ENCODE measurements at regions not wholly inside any gene's neighbourhood (a gene's known extent, or its start where the extent isn't known, plus 50 kb on each side); places are given as distances from the start of the nearest gene placed in this dataset.

- DNase-seq (ENCODE audit: low read depth in 1 of 2, low spot score in 1 of 2): peak in 1 of 2 donors; percentile 38
- Histone ChIP-seq H3K9me3 (ENCODE audit: low read depth) (no peaks in the 10 kb centered on the region), H3K27ac (no peak overlapping the region), H3K4me3 (no peak overlapping the region), H3K4me1 (ENCODE audit: low read depth) (peaks cover 14% of the 10 kb centered on the region), H3K27me3 (peaks cover 44% of the 10 kb centered on the region), H3K36me3 (no peaks in the 10 kb centered on the region)
- no peak for TF ChIP-seq CTCF (IDR thresholded peaks at IDR 0.05; ENCODE audit: low read depth, low read length)
Observed at GRCh38 chr5:51618234-51618633, 235.0 kb downstream of the ISL1 start.

DNA sequence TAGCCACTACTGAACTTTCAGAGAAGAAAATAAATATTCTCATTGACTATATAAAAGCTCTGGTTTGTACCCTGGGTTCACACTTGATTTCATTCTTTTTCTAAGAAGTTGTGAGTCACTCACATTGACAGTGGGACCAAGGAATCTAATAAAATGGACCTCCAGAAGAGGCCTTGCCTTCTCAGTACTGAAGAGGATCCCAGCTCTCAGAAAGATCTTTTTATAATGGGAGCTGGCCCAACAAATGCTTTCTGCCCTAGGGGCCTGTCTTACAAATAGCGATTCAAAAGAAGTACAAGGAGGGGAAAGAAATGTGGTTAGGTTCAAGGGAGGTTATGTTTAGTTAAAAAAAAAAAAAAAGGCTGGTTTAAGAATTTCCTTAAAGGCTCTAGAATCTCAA lies 237.9 kb downstream of the ISL1 start:
- TF ChIP-seq CTCF (IDR thresholded peaks at IDR 0.05; ENCODE audit: low read depth, low read length): no peak
- Histone ChIP-seq H3K27ac (no peak overlapping the region), H3K9me3 (ENCODE audit: low read depth) (no peaks in the 10 kb centered on the region), H3K4me3 (no peak overlapping the region), H3K36me3 (no peaks in the 10 kb centered on the region), H3K4me1 (ENCODE audit: low read depth) (peaks cover 14% of the 10 kb centered on the region), H3K27me3 (peaks cover 30% of the 10 kb centered on the region)
- DNase-seq (ENCODE audit: low read depth in 1 of 2, low spot score in 1 of 2): no peak

DNA sequence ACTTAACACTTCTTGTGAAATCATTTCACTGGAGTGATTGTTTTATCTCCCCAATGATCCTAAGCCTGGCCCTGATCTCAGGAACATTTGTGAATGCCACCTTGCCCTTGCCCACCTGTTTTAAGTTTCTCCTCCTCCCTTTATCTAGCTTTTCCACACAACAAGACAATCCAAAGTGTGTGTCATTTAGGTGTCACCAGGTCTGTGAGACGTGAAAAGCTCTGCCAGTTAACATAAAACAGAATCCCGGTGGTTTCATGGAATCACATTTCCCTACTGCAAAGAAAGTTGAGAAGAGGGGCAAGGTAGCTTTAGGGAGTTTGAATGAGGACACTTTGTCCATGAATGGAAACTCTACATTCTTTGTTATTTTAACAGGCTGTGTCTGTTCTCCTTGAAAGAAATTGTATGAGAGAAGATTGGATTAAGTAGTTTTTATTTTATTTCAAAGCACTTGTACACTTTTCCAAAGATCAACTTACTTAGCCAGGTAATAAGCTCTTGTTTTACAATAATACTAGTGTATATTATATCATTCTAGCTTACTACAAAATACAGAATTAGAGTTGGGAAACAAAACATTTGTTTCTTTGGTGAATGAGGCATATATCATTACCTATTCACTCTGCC lies 239.0 kb downstream of the ISL1 start:
- H3K27ac ChIP-seq: no peak overlapping the region
- no peaks in the 10 kb centered on the region for H3K36me3 ChIP-seq
- H3K4me3 ChIP-seq: no peak overlapping the region

GRCh38 chr5:51625224-51625968 lies 242.1 kb downstream of the ISL1 start:
- TF ChIP-seq CTCF (IDR thresholded peaks at IDR 0.05; ENCODE audit: low read depth, low read length): no peak
- Histone ChIP-seq H3K4me1 (ENCODE audit: low read depth) (peaks cover 14% of the 10 kb centered on the region), H3K9me3 (ENCODE audit: low read depth) (no peaks in the 10 kb centered on the region), H3K36me3 (no peaks in the 10 kb centered on the region), H3K27ac (no peak overlapping the region), H3K4me3 (no peak overlapping the region), H3K27me3 (peaks cover 28% of the 10 kb centered on the region)
- DNase-seq (ENCODE audit: low read depth in 1 of 2, low spot score in 1 of 2): no peak

More for the DNA sequence above, 239.0 kb downstream of the ISL1 start:
- DNase-seq (ENCODE audit: low read depth in 1 of 2, low spot score in 1 of 2): peak in 1 of 2 donors; percentile 52
- H3K4me1 ChIP-seq (ENCODE audit: low read depth): peaks cover 14% of the 10 kb centered on the region
- no peaks in the 10 kb centered on the region for H3K9me3 ChIP-seq (ENCODE audit: low read depth)
- peaks cover 37% of the 10 kb centered on the region for H3K27me3 ChIP-seq
- TF ChIP-seq CTCF (IDR thresholded peaks at IDR 0.05; ENCODE audit: low read depth, low read length): no peak

DNA sequence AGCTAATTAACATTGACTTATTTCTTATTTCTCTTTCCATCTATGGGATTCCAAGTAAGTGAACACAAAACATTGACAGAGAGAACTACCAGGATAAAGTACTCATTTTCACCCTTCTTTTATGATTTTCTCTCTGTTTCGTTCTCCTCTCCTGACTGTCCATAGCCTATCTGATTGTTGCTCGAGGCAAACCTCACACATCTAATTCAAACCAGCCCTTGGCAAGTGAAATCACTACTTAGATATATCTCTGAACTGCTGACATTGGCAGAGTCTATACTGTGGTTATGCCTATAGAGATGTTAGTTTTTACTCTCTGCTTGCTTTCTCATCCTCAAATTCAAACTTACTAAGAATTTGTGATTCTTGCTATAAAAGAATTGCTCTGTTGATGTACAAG lies 248.8 kb downstream of the ISL1 start:
- Histone ChIP-seq H3K36me3 (no peaks in the 10 kb centered on the region), H3K27ac (no peak overlapping the region), H3K27me3 (peaks cover 29% of the 10 kb centered on the region), H3K4me3 (no peak overlapping the region), H3K4me1 (ENCODE audit: low read depth) (no peaks in the 10 kb centered on the region), H3K9me3 (ENCODE audit: low read depth) (no peaks in the 10 kb centered on the region)
- TF ChIP-seq CTCF (IDR thresholded peaks at IDR 0.05; ENCODE audit: low read depth, low read length): no peak
- no peak for DNase-seq (ENCODE audit: low read depth in 1 of 2, low spot score in 1 of 2)

All from cardiac muscle cell (in vitro differentiated cells and primary cell).